CD4-positive, alpha-beta T cell treated with Interleukin-17A for 4 hours (primary cell): ENCODE measurements at regions not wholly inside any gene's neighbourhood (a gene's known extent, or its start where the extent isn't known, plus 50 kb on each side); places are given as distances from the start of the nearest gene placed in this dataset.
"Not testable (repeated sequence)": the region's sequence is repeated elsewhere in the genome, so short reads cannot be mapped to it uniquely, and the experiment has no call there.

Experiments
- DNase-seq: peaks from one replicate; pipeline ENCODE4 v3.0.0-alpha.2; 2020; ENCODE audit warnings: mixed read lengths

- no peak for DNase-seq
These were observed 208.0 kb upstream of the UBL3 start for GRCh38 chr13:30058429-30058828.

- not testable (repeated sequence) for DNase-seq
These were observed 204.1 kb upstream of the UBL3 start for GRCh38 chr13:30054546-30054945.

GRCh38 chr13:30053939-30054338 is 203.5 kb upstream of the UBL3 start:
- no peak for DNase-seq

- peak; percentile 12 for DNase-seq
These were observed 201.7 kb upstream of the UBL3 start for GRCh38 chr13:30052120-30052519.

- no peak for DNase-seq
These were observed 201.2 kb upstream of the UBL3 start for GRCh38 chr13:30051531-30052060.

- DNase-seq = no peak
These were observed 199.3 kb upstream of the UBL3 start for GRCh38 chr13:30049692-30050091.

- DNase-seq = no peak
These were observed 196.9 kb upstream of the UBL3 start for GRCh38 chr13:30047154-30047874.

GRCh38 chr13:30045916-30046704 is 195.7 kb upstream of the UBL3 start:
- no peak for DNase-seq

- DNase-seq = no peak
These were observed 194.5 kb upstream of the UBL3 start for GRCh38 chr13:30044932-30045331.

GRCh38 chr13:30043631-30043925 is 193.2 kb upstream of the UBL3 start:
- DNase-seq = no peak

- DNase-seq = no peak
These were observed 192.6 kb upstream of the UBL3 start for GRCh38 chr13:30042891-30043630.

- DNase-seq = no peak
These were observed 191.9 kb upstream of the UBL3 start for GRCh38 chr13:30042272-30042671.

- no peak for DNase-seq
These were observed 189.1 kb upstream of the UBL3 start for GRCh38 chr13:30039511-30039911.

GRCh38 chr13:30038884-30039283 is 188.5 kb upstream of the UBL3 start:
- no peak for DNase-seq

- DNase-seq = no peak
These were observed 187.3 kb upstream of the UBL3 start for GRCh38 chr13:30037766-30038165.

- no peak for DNase-seq
These were observed 186.9 kb upstream of the UBL3 start for GRCh38 chr13:30037306-30037705.

GRCh38 chr13:30034458-30034795 is 184.0 kb upstream of the UBL3 start:
- DNase-seq = no peak

GRCh38 chr13:30033681-30034457 is 183.5 kb upstream of the UBL3 start:
- DNase-seq = no peak

GRCh38 chr13:30032263-30032662 is 181.8 kb upstream of the UBL3 start:
- DNase-seq = no peak

GRCh38 chr13:30031488-30031887 is 181.1 kb upstream of the UBL3 start:
- DNase-seq = no peak

- DNase-seq = no peak
These were observed 179.8 kb upstream of the UBL3 start for GRCh38 chr13:30030141-30030750.
